ENCODE measurements at regions not wholly inside any gene's neighbourhood (a gene's known extent, or its start where the extent isn't known, plus 50 kb on each side); places are given as distances from the start of the nearest gene placed in this dataset.
"Not testable (repeated sequence)": the region's sequence is repeated elsewhere in the genome, so short reads cannot be mapped to it uniquely, and the experiment has no call there.

- ATAC-seq = no peak
- DNase-seq = no peak
These were observed 93.4 kb downstream of the BLID start for GRCh38 chr11:122022646-122023045.

- DNase-seq = no peak
- no peak for ATAC-seq
These were observed 95.1 kb downstream of the BLID start for GRCh38 chr11:122020902-122021301.

DNA sequence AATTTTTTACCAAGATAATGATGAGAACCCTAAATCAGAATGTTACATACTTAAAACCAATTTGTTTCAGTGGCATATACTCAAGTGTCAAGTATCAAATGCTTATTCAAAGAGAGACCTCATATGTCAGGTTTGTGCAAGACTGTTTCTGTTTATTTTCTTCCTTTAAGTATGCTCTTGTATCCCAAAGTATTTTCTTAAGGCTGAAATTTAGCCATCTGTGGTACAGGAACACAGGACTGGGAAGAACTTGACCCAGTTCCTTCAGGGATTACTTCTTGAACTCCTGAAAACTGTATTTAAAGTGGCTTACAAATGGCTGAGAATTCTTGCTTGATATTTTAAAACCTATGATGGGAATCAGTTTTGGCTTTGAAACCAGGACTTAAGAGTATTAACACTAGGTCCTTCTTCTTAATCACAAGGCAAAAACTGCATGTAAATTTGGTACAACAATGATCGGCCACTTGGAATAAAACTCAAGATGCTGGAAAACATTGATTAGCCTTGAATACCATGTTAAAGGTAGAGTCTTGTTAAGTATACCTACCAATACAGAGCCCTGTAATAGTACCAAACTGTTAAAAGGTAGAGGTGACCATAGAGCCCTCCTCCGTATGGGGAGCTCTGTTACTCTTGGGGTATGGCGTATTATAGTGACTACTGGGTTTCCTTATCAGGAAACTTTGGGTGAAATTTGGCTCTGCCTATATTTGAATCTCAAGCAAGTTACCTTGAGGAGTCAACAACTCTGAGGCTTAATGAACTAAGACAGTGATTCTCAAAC, 95.9 kb downstream of the BLID start:
- DNase-seq (no peak), ATAC-seq (no peak)

DNA sequence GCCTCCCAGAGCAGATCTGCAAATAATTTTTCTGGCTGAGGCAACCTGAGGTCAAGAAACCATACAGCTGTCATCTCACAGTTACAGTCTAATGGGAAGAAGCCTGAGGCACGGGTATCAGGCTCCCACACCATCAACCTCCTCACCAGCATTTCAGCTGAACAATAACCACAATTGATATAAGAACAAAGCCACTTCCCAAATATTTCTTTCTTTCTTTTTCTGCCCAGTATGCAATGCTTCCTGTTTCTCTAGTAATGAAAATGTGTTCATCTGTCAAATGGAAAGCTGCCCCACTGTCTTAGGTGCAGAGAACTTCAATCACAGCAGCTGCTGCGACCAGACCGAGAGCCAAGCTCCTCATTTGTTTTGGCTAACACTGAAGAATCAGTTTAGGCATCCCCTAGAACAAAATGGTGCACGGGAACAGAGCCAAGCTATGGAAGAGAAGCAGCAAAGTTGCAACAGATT, 108.4 kb downstream of the BLID start:
- ATAC-seq (no peak), DNase-seq (no peak)

- ATAC-seq (no peak), DNase-seq (no peak)
These were observed 111.6 kb downstream of the BLID start for GRCh38 chr11:122004446-122004845.

GRCh38 chr11:122002926-122003325, 113.1 kb downstream of the BLID start:
- DNase-seq = no peak
- no peak for ATAC-seq

DNA sequence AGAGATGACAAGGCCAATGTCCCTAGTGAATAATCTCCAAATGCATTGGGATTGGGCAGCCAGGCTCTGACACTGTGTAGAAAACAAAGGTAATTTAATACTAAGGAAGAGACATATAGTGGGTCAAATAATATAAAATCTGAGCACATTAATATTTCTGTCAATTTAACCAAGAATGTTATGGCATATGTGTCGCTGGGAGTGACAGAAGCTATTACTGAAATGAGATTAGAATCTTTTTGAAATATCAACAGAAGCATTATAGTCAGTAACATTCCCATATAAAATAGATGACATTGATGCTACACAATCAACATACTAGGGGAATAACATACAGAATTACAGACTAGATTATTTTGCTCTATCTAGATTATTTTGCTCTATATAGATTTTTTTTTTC, 114.0 kb downstream of the BLID start:
- DNase-seq (no peak), ATAC-seq (no peak)

GRCh38 chr11:121999651-122000050, 116.4 kb downstream of the BLID start:
- ATAC-seq (no peak), DNase-seq (no peak)

DNA sequence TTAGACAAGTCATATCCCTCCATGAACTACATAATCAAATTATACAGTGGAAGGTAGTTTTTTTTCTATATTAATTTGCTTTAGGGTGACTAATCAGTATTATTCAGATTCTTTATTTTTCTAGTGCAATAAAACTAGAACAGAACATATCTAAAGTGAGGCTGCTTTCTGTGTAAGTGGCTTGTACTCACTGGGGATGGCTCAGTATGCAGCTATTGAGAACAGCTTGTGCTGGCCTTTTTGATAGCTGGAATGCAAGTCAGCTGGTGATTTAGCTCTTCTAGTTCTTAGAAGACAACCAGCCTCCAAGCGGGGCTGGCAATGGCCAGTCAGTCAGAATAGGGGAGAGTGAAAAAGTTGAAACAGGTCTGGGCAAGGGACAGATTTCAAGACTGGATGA, 119.4 kb downstream of the BLID start:
- ATAC-seq = no peak
- no peak for DNase-seq

DNA sequence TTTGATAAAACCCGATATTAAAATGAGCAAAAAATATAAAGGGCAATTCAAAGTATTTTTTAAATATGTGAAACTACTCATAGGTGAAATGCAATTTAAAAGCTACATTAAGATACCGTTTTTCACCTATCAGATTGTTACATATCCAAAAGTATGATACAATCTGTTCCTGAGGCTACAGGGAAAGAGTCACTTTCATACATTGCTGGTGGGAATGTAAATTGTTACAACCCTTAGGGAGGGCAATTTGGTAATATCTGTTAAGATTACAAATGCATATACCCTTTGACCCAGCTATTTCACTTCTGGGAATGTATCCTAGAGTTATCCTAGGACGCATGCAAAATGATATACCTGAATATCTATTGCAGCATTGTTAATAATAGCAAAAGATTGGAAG, 132.1 kb downstream of the BLID start:
- ATAC-seq = no peak
- DNase-seq = no peak

DNA sequence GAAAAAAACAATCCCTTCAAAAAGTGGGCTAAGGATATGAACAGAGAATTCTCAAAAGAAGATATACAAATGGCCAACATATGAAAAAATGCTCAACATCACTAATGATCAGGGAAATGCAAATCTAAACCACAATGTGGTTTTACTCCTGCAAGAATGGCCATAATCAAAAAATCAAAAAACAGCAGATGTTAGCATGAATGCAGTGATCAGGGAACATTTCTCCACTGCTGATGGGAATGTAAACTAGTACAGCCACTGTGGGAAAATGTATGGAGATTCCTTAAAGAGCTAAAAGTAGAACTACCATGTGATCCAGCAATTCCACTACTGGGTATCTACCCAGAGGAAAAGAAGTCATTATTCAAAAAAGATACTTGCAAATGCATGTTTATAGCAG, 138.1 kb downstream of the BLID start:
- not testable (repeated sequence) for ATAC-seq, DNase-seq

- ATAC-seq (no peak), DNase-seq (no peak)
These were observed 147.4 kb downstream of the BLID start for GRCh38 chr11:121968638-121969037.

GRCh38 chr11:121967131-121967704, 148.8 kb downstream of the BLID start:
- DNase-seq (no peak), ATAC-seq (no peak)

GRCh38 chr11:121965330-121965729, 150.7 kb downstream of the BLID start:
- no peak for ATAC-seq
- DNase-seq = no peak

DNA sequence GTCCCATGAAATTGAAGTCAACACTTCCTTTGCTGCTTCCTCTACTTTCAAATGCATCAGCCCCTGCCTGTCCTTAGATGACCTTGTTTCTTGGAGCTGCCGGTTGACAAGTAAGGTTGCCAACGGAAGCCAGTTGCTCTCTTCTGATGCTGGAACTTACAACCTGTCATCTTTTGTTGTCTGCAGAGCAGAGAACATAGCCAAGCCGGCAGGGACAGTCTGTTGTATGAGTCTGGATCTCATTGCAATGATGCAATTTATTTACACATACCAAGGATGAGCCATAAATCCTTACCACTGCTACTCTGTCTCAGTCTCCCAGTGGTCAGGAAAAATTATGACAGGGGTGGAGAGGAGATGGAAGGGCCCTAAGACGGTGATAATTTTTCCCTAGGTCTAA, 151.4 kb downstream of the BLID start:
- ATAC-seq = no peak
- no peak for DNase-seq

- DNase-seq, ATAC-seq: not testable (repeated sequence)
These were observed 152.2 kb downstream of the BLID start for GRCh38 chr11:121963846-121964245.

- ATAC-seq (no peak), DNase-seq (no peak)
These were observed 154.7 kb downstream of the BLID start for GRCh38 chr11:121961321-121961801.

DNA sequence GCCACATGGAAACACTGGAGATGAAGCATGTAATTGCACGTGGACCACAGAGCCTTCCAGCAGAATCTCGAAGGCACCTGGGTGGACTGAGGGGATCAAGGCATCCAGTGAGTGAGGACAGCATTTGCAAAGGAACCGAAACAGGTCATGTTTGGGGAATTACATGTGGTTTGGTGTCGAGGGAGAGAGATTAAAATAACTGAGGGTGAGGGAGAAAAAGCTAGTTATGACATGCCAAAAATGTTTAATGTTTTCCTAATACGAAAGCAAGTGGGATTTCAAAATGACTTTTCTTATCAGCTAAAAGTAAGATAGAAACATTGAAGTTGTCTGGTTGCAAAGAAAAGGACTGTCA, 157.1 kb downstream of the BLID start:
- DNase-seq (no peak), ATAC-seq (no peak)

GRCh38 chr11:121958323-121958970, 157.6 kb downstream of the BLID start:
- DNase-seq (no peak), ATAC-seq (no peak)

- ATAC-seq (no peak), DNase-seq (no peak)
These were observed 162.9 kb downstream of the BLID start for GRCh38 chr11:121953122-121953521.

- DNase-seq (no peak), ATAC-seq (no peak)
These were observed 165.9 kb downstream of the BLID start for GRCh38 chr11:121950160-121950559.

- no peak for DNase-seq
- no peak for ATAC-seq
These were observed 169.5 kb downstream of the BLID start for GRCh38 chr11:121946514-121946913.

GRCh38 chr11:121944556-121945230, 171.3 kb downstream of the BLID start:
- no peak for ATAC-seq
- DNase-seq = no peak

All from stimulated activated naive CD8-positive, alpha-beta T cell treated with anti-CD3 and anti-CD28 coated beads, Interleukin-15, Interleukin-2, amounts not matched to agents 100 U/mL and 50 U/mL, for 24 hours (primary cell).